ENCODE measurements at regions not wholly inside any gene's neighbourhood (a gene's known extent, or its start where the extent isn't known, plus 50 kb on each side); places are given as distances from the start of the nearest gene placed in this dataset.

DNA sequence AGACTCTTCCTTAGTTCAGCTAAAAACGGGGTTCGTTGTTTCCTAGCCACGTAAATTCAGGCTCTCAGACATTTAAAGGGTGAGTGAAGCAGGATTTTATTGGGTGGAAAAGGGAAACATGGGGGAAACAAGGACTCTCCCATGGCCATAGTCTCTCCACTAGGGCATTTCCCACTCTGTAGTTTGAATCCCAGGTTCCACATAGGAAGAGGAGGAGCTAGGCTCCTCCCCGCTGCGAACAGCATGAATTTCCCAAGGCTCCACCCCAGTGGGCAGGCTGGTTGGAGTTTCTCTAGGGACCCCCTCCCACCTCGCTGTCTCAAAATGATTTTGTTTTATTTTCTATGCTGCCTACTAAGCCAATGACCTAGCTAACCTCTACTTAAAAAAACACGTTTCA is 2170.8 kb upstream of the PCDH20 start:
- H3K4me3 ChIP-seq: no peak overlapping the region
- TF ChIP-seq POLR2A (IDR thresholded peaks at IDR 0.05) (no peak), CTCF (IDR thresholded peaks at IDR 0.05) (no peak)
- 71 to 74% methylated on average over 7 of the region's 7 CpGs for WGBS, 2 donors
- peaks cover 0 to 7% (median 0%) of the 10 kb centered on the region in 3 donors for H3K9me3 ChIP-seq
- intact Hi-C loops (cut with DNase I): no loop called here
- no peaks in the 10 kb centered on the region for H3K36me3 ChIP-seq
- no peaks in the 10 kb centered on the region for H3K4me1 ChIP-seq
- no peak overlapping the region for H3K27ac ChIP-seq
- no peaks in the 10 kb centered on the region for H3K27me3 ChIP-seq
- DNase-seq: no peak

- TF ChIP-seq CTCF (IDR thresholded peaks at IDR 0.05) (no peak), POLR2A (IDR thresholded peaks at IDR 0.05) (no peak)
- peaks cover 0 to 16% (median 15%) of the 10 kb centered on the region in 3 donors for H3K9me3 ChIP-seq
- DNase-seq: no peak
- 57 to 64% methylated on average over 2 of the region's 2 CpGs for WGBS, 2 donors
- no peak overlapping the region for H3K4me3 ChIP-seq
- H3K27me3 ChIP-seq: no peaks in the 10 kb centered on the region
- no peak overlapping the region for H3K27ac ChIP-seq
- no peaks in the 10 kb centered on the region for H3K36me3 ChIP-seq
- intact Hi-C loops (cut with DNase I): no loop called here
- no peaks in the 10 kb centered on the region for H3K4me1 ChIP-seq
Measured at GRCh38 chr13:63578796-63579195, 2163.1 kb upstream of the PCDH20 start.

GRCh38 chr13:63567031-63567430 is 2151.4 kb upstream of the PCDH20 start:
- Histone ChIP-seq H3K9me3 (peaks cover 0 to 22% (median 0%) of the 10 kb centered on the region in 3 donors), H3K27ac (no peak overlapping the region), H3K4me3 (no peak overlapping the region), H3K4me1 (no peaks in the 10 kb centered on the region), H3K27me3 (no peaks in the 10 kb centered on the region), H3K36me3 (no peaks in the 10 kb centered on the region)
- DNase-seq: no peak
- WGBS, 2 donors: 100% methylated on average over 1 of the region's 1 CpG; no CpG with 5 or more reads in 1 of the 2 donors
- TF ChIP-seq CTCF (IDR thresholded peaks at IDR 0.05) (no peak), POLR2A (IDR thresholded peaks at IDR 0.05) (no peak)
- intact Hi-C loops (cut with DNase I): no loop called here

- WGBS, 2 donors: 57 to 62% methylated on average over 1 of the region's 1 CpG
- no peaks in the 10 kb centered on the region for H3K36me3 ChIP-seq
Measured at GRCh38 chr13:63554157-63554556, 2138.5 kb upstream of the PCDH20 start.

GRCh38 chr13:63551731-63552130 is 2136.1 kb upstream of the PCDH20 start:
- Histone ChIP-seq H3K27ac (no peak overlapping the region), H3K27me3 (no peaks in the 10 kb centered on the region), H3K4me3 (no peak overlapping the region), H3K4me1 (no peaks in the 10 kb centered on the region), H3K9me3 (no peaks in the 10 kb centered on the region), H3K36me3 (no peaks in the 10 kb centered on the region)
- no peak for DNase-seq
- whole genome bisulfite sequencing, 2 donors: 64 to 85% methylated on average over 3 of the region's 3 CpGs
- intact Hi-C loops (cut with DNase I): no loop called here
- no peak for TF ChIP-seq CTCF (IDR thresholded peaks at IDR 0.05)
- no peak for TF ChIP-seq POLR2A (IDR thresholded peaks at IDR 0.05)

More at GRCh38 chr13:63554157-63554556, 2138.5 kb upstream of the PCDH20 start:
- no peak for DNase-seq
- no peaks in the 10 kb centered on the region for H3K27me3 ChIP-seq
- H3K4me1 ChIP-seq: no peaks in the 10 kb centered on the region
- no peak overlapping the region for H3K4me3 ChIP-seq
- H3K27ac ChIP-seq: no peak overlapping the region
- TF ChIP-seq POLR2A (IDR thresholded peaks at IDR 0.05) (no peak), CTCF (IDR thresholded peaks at IDR 0.05) (no peak)
- intact Hi-C loops (cut with DNase I): no loop called here
- H3K9me3 ChIP-seq: no peaks in the 10 kb centered on the region
